GM21515 (cell line): ENCODE measurements at regions not wholly inside any gene's neighbourhood (a gene's known extent, or its start where the extent isn't known, plus 50 kb on each side); places are given as distances from the start of the nearest gene placed in this dataset.

ENCODE experiments used
- ATAC-seq: cut with Tn5 transposase; IDR thresholded peaks from one replicate; pipeline ENCODE4 v1.9.1; 2021; ENCODE audit not compliant: unreplicated experiment

GRCh38 chr5:11962122-11962521 lies 57.9 kb upstream of the CTNND2 start:
- ATAC-seq = no peak

- no peak for ATAC-seq
Observed at GRCh38 chr5:11958321-11958720, 54.1 kb upstream of the CTNND2 start.

DNA sequence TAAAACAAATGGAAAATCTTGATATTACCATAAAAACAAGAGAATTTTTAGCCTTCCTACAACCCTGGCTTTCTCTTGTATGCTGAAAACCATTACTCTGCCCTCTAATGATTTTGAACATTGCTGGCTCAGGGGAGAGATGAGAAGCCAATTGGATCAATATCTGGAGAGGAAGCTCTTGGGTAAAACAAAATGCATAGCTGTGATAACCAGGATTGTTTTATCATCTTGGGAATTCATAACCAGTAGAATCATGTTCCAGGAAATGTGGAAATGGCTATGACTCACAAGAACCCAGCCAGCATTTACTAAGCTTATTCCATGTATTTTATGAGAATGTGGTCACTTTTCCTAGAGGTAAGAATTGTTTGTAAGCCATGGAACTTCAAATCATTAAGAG lies 51.1 kb upstream of the CTNND2 start:
- no peak for ATAC-seq
